ENCODE measurements at regions not wholly inside any gene's neighbourhood (a gene's known extent, or its start where the extent isn't known, plus 50 kb on each side); places are given as distances from the start of the nearest gene placed in this dataset.

DNA sequence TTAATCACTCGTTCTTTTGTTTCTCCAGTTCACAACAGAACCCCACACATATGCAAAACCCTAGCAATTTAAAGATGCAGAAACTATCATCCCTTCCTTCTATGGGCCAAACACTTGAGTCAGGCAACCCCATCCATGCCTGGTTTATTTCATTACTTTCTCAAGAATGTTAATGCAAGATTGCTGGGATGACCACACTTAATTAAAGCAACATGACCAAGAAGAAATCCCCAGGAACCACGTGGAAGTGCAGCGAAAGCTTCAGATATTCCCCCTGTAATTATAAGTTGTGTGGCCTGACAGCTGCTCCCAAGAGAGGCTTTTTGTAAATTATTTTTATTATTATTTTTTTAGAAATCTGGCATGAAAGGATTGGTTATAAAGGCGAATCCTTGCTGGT lies 246.2 kb upstream of the ID2 start:
- TF ChIP-seq, protein P1, sequence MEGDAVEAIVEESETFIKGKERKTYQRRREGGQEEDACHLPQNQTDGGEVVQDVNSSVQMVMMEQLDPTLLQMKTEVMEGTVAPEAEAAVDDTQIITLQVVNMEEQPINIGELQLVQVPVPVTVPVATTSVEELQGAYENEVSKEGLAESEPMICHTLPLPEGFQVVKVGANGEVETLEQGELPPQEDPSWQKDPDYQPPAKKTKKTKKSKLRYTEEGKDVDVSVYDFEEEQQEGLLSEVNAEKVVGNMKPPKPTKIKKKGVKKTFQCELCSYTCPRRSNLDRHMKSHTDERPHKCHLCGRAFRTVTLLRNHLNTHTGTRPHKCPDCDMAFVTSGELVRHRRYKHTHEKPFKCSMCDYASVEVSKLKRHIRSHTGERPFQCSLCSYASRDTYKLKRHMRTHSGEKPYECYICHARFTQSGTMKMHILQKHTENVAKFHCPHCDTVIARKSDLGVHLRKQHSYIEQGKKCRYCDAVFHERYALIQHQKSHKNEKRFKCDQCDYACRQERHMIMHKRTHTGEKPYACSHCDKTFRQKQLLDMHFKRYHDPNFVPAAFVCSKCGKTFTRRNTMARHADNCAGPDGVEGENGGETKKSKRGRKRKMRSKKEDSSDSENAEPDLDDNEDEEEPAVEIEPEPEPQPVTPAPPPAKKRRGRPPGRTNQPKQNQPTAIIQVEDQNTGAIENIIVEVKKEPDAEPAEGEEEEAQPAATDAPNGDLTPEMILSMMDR (IDR thresholded peaks at IDR 0.05): no peak
- no peak for TF ChIP-seq POLR2A (IDR thresholded peaks at IDR 0.05)
